Tongue (tissue), 1 donor: ENCODE measurements at regions not wholly inside any gene's neighbourhood (a gene's known extent, or its start where the extent isn't known, plus 50 kb on each side); places are given as distances from the start of the nearest gene placed in this dataset.

Source experiments
- DNase-seq: peaks from one replicate; pipeline ENCODE4 v3.0.0-alpha.2; 2015

DNA sequence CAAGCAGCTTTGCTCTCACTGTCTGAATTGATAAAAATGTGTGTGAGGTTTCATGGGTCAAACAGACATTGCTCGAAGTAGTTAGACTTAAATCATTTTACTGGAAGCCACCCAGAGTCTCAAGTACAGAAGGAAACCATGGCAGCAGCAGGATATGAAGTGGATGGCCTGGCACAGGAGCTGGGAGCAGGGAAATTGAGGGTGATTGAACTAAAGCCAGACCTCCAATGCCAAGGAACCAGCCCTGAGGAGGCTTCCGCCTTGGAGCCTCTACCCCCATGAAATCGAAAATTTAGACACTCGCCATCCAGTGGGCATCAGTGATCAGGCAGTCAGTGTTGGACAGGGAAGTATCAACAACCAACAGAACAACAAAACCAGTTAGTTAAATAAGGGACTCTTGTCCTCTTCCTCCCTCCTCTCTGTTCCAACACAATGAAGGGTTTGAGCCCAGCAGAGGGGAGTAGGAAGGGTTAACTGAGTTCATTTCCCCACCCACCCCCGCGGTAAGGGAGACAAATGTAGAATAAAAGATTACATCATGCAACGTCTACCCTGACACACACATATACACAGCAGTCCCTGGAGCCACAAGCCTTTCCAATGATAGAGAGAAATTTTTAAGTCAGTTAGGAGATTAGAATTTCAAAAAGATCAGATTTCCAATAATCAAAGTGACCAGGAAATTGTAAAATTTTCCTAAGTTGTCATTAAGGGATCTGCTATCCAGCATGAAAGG lies 156.3 kb downstream of the SLC16A9 start:
- DNase-seq, result no peak

GRCh38 chr10:59550061-59550460 lies 159.6 kb downstream of the SLC16A9 start:
- DNase-seq, result no peak

- no peak for DNase-seq
Observed at GRCh38 chr10:59538623-59539022, 171.0 kb downstream of the SLC16A9 start.

GRCh38 chr10:59537501-59537900 lies 172.1 kb downstream of the SLC16A9 start:
- peak; percentile 74 for DNase-seq

DNA sequence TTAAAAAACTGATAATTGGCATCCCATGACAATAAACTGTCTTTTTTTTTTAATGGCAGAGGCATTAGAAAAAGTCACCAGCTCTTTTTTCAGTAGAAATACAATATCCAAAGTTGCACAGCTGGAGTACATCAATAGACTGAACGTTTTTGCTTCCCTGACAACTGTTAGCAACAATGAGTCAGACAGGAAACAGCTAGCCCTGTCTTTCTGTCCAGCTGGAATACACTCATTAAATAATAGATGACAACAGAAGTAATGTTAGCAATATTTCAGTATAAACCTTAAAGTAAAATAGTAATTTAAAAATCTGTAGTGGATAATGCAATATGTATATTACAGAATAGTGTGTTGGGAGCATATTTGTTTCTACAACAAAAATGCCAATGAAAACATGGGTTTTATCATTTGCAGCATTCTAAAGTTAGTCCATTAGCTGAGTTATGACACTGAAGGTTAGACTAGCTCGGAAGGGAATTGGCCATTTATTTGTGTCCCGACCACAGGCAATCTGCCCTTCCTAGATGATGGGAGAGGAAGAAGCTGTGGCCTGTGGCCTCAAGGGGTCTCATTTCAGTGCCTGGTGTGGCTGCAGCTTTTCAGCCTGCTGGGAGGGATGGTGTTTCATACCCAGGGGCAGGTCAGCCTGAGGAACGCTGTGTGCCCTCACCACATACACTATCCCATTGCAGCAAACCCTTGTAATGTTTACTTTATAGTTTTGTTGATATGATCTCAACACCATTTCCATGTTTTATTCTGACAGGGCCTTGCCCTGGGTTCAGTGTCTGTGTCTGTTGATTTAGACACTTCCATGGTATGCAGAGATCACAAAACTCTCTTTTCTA lies 173.3 kb downstream of the SLC16A9 start:
- peak; percentile 91 for DNase-seq

DNA sequence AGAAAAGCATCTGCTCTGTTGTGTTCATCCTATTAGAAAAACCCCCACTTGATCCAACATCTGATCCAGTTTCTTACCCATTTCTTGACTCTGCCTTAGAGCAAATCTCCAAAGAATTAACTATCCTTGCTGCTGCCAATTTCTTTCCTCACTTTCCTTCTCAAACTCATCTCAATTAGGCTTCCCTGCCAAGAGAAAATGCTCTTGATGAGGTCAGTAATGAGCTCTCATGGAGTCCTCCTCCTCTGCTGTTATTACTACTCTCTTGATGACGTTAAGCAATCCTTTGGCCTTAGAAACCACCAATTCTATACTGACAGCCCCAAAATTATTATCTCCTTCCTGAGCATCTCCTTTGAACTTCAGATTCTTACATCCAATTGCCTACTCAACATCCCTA lies 162.0 kb upstream of the FAM13C start:
- peak; percentile 74 for DNase-seq

DNA sequence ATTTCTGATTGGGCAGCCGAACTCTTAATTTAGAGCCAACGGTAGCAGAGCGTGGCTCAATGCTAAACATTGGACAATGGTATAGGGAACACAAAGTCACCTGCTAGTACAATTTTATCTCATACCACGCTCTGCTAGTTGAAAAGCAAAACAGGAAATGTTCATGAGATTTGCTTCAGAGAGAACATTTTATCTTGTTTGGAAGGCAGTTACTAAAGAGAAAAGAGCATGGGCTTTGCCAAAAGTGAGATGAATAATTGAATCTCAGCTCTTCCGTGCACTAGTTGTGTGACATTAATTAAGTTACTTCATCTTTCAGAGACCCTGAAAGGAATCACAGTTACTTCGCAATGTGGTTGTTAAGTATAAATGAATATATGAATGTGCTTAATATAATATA lies 161.5 kb upstream of the FAM13C start:
- DNase-seq, result peak; percentile 33

GRCh38 chr10:59517996-59518395 lies 155.6 kb upstream of the FAM13C start:
- peak; percentile 62 for DNase-seq

DNA sequence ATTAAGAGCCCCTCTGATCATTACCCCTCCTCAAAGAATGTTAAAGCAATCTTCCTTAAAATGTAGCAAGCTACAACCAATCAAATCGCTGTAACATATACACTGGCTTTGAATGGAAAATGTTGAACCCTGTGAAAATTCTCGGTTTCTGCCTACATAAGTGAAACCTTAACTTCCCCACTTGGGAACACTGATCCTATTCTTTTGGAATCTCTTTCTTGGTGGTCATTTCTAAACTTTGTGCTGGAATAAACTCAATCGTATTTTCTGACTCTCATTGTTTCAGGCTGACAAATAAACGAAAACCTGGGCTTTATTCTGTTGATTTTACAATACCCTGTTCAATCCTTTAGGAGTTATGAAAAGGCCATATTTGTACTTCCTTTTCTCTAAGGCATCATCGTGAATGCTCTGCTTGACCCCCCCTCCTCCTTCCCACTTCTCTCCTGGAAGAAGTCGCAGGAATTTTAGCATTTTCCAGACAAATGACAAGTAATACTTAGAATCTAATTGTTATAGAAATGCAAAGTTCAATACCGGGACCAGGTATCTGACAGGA lies 155.1 kb upstream of the FAM13C start:
- peak; percentile 73 for DNase-seq

DNA sequence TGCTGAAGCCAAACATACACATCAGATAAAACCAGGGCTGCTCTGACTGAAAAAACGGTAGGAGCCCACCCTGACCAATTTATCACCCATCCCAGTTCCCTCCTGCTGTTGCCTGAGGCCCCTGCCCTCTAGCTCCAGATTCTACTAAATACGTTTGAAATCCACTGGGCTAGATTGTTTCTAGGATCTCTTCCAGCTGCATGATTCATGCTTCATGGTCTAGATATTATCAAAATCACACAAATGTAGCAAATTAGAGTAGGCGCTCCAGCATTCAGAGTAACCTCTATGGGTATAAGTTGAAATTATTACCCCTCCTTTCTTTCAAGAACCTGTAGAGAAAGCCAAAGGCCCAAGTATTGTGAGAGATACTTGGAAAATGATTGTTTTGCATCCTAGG lies 151.2 kb upstream of the FAM13C start:
- DNase-seq, result peak; percentile 52

DNA sequence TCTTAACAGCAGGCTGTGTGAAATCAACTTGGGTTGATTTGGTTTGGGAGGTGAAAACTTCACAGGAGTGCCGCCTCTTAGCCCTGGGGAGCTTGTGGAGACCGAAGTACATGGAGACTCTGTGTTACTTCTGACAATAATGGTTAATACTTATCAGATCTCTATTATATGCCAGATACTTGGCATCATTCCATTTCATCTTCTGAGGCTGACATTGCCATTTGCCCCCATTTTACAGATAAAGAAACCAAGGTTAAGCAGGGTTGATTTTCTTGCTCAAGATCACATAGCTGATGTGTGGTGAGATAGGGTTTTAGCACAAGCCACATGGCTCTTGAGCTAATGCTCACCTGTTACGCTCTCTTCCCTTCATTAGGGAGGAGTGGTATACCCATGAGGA lies 150.6 kb upstream of the FAM13C start:
- DNase-seq, result no peak

GRCh38 chr10:59508956-59509355 lies 146.6 kb upstream of the FAM13C start:
- no peak for DNase-seq

DNA sequence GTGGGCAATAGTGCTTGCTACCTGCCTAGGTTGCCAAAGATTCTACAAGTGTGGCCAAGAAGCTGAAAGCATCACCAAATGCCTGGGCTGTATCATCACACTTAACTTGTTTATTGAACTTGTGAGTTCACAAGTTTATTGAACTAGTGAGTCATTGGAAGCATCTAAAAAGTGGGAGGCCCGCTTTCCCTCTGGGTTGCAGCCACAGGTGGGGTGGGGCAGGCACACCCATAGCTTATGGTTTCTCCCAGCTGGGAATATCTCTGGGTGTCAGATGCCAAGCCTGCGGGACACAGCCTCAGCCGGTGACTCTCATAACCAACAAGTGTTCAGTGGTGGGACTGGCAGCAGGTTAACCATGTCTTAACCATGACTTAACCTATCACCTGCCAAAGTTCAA lies 145.9 kb upstream of the FAM13C start:
- DNase-seq, result no peak

- no peak for DNase-seq
Observed at GRCh38 chr10:59505926-59506325, 143.6 kb upstream of the FAM13C start.

DNA sequence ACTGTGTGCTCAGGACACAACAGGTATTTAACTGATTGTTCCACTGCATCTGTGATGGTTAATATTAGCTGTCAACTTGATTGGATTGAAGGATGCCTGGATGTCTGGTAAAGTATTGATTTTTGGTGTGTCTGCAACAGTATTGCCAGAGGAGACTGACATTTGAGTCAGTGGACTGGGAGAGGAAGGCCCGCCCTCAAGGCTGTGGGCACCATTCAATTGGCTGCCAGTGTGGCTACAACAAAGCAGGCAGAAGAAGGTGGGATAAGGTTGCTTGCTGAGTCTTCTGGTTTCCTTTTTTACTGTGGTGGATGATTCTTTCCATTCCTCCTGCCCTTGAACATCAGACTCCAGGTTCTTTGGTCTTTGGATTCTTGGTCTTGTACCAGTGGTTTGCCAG lies 137.1 kb upstream of the FAM13C start:
- DNase-seq, result no peak

- DNase-seq, result no peak
Observed at GRCh38 chr10:59493017-59493416, 130.7 kb upstream of the FAM13C start.

- no peak for DNase-seq
Observed at GRCh38 chr10:59479426-59479825, 117.1 kb upstream of the FAM13C start.

DNA sequence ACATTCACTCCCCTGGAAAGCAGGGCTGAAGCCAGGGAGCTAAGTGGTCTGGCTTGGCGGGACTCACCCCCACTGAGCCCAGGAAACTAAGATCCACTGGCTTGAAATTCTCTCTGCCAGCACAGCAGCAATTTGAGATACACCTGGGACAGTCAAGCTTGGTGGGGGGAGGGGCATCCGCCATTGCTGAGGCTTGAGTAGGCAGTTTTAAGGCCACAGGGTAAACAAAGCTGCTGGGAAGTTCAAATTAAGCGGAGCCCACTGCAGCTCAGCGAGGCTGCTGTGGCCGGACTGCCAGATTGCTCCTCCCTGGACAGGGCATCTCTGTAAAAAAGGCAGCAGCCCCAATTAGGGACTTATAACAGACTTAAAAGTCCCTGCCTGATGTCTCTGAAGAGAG lies 108.2 kb upstream of the FAM13C start:
- no peak for DNase-seq

- DNase-seq, result peak; percentile 18
Observed at GRCh38 chr10:59465088-59465487, 102.7 kb upstream of the FAM13C start.

- DNase-seq, result no peak
Observed at GRCh38 chr10:59464483-59464882, 102.1 kb upstream of the FAM13C start.

DNA sequence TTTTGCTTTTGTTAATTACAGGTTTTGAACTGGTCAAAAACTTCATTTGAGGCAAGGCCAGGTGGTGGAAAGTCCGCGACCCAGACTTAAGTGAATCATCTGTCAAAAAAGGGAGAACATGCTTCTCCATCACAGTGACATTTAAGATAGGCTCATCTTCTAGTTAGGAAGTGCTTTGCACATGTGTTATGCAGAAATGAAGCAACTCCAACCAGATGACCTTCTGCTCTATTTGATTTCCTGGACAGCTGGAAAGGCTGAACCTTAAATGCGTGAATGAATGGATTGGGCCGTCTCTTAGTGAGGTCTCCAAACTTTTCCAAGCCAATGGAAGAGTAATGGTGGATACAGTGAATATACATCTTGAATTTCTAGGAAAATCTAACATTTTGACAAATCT lies 101.6 kb upstream of the FAM13C start:
- DNase-seq, result no peak

DNA sequence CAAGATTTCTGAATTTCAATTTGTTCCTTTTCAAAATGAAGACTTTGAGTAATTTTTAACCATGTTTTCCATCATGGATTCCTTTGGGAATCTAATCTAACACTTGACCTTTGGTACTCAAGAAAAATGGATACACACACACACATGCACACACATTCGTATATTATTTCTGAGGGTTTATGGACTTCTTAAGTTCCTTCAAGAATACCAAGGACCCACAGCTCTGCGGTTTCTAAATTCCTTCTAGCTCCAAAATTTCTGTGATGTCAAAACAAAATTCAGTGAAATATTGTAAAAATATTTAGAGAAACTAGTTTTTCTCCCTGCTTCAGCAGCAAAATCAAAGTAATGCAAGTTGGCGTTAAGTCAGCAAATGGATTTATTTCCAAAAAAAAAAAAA lies 98.3 kb upstream of the FAM13C start:
- DNase-seq, result no peak

- DNase-seq, result no peak
Observed at GRCh38 chr10:59456199-59456598, 93.8 kb upstream of the FAM13C start.
